HG02642 (cell line): ENCODE measurements at regions not wholly inside any gene's neighbourhood (a gene's known extent, or its start where the extent isn't known, plus 50 kb on each side); places are given as distances from the start of the nearest gene placed in this dataset.
"Not testable (repeated sequence)": the region's sequence is repeated elsewhere in the genome, so short reads cannot be mapped to it uniquely, and the experiment has no call there.

Experiments
- ATAC-seq: cut with Tn5 transposase; IDR thresholded peaks from one replicate; pipeline ENCODE4 v1.9.1; 2021; ENCODE audit warnings: mild to moderate bottlenecking; ENCODE audit not compliant: unreplicated experiment, poor library complexity

GRCh38 chr4:10388146-10388545, 69.1 kb downstream of the ZNF518B start:
- not testable (repeated sequence) for ATAC-seq

- no peak for ATAC-seq
These were observed 71.2 kb downstream of the ZNF518B start for GRCh38 chr4:10385994-10386394.

- no peak for ATAC-seq
These were observed 72.3 kb downstream of the ZNF518B start for GRCh38 chr4:10384974-10385373.

- ATAC-seq, result no peak
These were observed 73.8 kb downstream of the ZNF518B start for GRCh38 chr4:10383417-10383816.

GRCh38 chr4:10382171-10382570, 75.1 kb downstream of the ZNF518B start:
- ATAC-seq, result not testable (repeated sequence)

GRCh38 chr4:10381146-10381545, 76.1 kb downstream of the ZNF518B start:
- ATAC-seq, result no peak

- ATAC-seq, result no peak
These were observed 76.5 kb downstream of the ZNF518B start for GRCh38 chr4:10380735-10381134.

- no peak for ATAC-seq
These were observed 85.3 kb downstream of the ZNF518B start for GRCh38 chr4:10371869-10372471.

- ATAC-seq, result no peak
These were observed 86.1 kb downstream of the ZNF518B start for GRCh38 chr4:10371121-10371520.

- no peak for ATAC-seq
These were observed 87.7 kb downstream of the ZNF518B start for GRCh38 chr4:10369517-10369916.

GRCh38 chr4:10366628-10367027, 90.6 kb downstream of the ZNF518B start:
- no peak for ATAC-seq

- no peak for ATAC-seq
These were observed 93.0 kb downstream of the ZNF518B start for GRCh38 chr4:10364194-10364593.

- ATAC-seq, result no peak
These were observed 102.5 kb downstream of the ZNF518B start for GRCh38 chr4:10354746-10355145.

- no peak for ATAC-seq
These were observed 103.0 kb downstream of the ZNF518B start for GRCh38 chr4:10354225-10354624.

- ATAC-seq, result no peak
These were observed 104.1 kb downstream of the ZNF518B start for GRCh38 chr4:10353110-10353509.

GRCh38 chr4:10348241-10348640, 109.0 kb downstream of the ZNF518B start:
- no peak for ATAC-seq

- no peak for ATAC-seq
These were observed 109.4 kb downstream of the ZNF518B start for GRCh38 chr4:10347815-10348214.

- no peak for ATAC-seq
These were observed 109.9 kb downstream of the ZNF518B start for GRCh38 chr4:10347281-10347795.

GRCh38 chr4:10346023-10346422, 111.2 kb downstream of the ZNF518B start:
- no peak for ATAC-seq

GRCh38 chr4:10345381-10345784, 111.8 kb downstream of the ZNF518B start:
- ATAC-seq, result no peak

GRCh38 chr4:10344824-10345223, 112.4 kb downstream of the ZNF518B start:
- ATAC-seq, result no peak

- ATAC-seq, result no peak
These were observed 113.6 kb downstream of the ZNF518B start for GRCh38 chr4:10343656-10344055.
